Mammary epithelial cell (primary cell): ENCODE measurements at regions not wholly inside any gene's neighbourhood (a gene's known extent, or its start where the extent isn't known, plus 50 kb on each side); places are given as distances from the start of the nearest gene placed in this dataset.

Source experiments
- CTCF ChIP-seq, 2 donors: IDR thresholded peaks in 1 of 2; conservative IDR thresholded peaks in 1 of 2; 2 replicates each; pipeline ENCODE4 v1.5.1; 2011 to 2012; ENCODE audit warnings: inconsistent platforms in 2 of 2, low read length in 2 of 2, mild to moderate bottlenecking in 2 of 2, control low read depth in 1 of 2, low read depth in 1 of 2; ENCODE audit not compliant: insufficient read depth in 1 of 2; ENCODE audit errors: extremely low read depth in 1 of 2
- EZH2 ChIP-seq: IDR thresholded peaks from 2 replicates; pipeline ENCODE4 v1.6.1; 2012; ENCODE audit warnings: low read length, inconsistent platforms, borderline replicate concordance

GRCh38 chr2:8193146-8193545 lies 488.7 kb upstream of the ID2 start:
- TF ChIP-seq EZH2 (no peak), CTCF (conservative IDR thresholded peaks at IDR 0.05 in 1 of 2, IDR thresholded peaks at IDR 0.05 in 1 of 2; ENCODE audit: extremely low read depth in 1 of 2, insufficient read depth in 1 of 2, low read depth in 1 of 2, low read length in 2 of 2) (no peak)
